NCI-H1694 treated with DMSO at 0.1 percent for 48 hours (cell line): ENCODE measurements at regions not wholly inside any gene's neighbourhood (a gene's known extent, or its start where the extent isn't known, plus 50 kb on each side); places are given as distances from the start of the nearest gene placed in this dataset.
"Not testable (repeated sequence)": the region's sequence is repeated elsewhere in the genome, so short reads cannot be mapped to it uniquely, and the experiment has no call there.

Source experiments
- DNase-seq: peaks from one replicate; lab custom pipeline; 2025; lab: John Stamatoyannopoulos, UW

DNA sequence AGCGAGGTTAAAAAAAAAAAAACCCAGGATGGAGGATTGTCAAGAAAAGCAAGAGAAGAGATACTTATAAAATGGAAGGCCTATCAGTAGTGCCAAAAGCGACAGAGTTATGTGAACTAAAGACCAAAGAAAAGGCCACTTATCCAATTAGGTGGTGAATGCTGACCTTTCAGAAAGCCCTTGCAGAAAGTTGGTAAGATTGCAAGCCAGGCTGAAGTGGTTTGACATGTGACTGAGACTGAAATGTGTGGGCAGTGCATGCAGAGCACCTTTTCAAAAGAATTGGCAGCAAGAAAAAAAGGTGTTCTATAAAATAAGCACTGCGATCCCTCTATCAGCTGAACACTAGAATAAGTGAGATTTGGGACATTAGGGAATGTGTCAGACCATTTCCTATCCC, 379.4 kb upstream of the FAM98A start:
- no peak for DNase-seq

GRCh38 chr2:33975498-33975897, 376.4 kb upstream of the FAM98A start:
- no peak for DNase-seq

GRCh38 chr2:33967103-33967502, 368.0 kb upstream of the FAM98A start:
- DNase-seq, result no peak

- no peak for DNase-seq
Measured at GRCh38 chr2:33958591-33958990, 359.5 kb upstream of the FAM98A start.

DNA sequence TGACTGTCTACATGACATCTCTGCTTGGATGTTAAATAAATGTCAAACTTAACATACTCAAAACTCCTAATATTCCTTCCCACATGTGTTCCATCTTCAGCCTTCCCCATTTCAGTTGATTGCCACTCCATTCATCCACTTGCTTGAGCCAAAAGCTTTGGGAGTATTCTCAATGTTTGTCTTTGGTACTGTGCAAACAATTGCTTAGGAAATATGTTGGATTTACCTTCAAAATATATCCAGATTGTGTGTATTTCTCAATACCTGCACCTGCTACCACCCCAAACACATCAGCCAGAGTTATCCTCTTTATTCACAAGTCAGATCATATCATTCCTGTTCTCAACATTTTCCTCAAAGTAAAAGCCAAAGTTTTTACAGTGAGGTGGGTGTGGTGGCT, 350.3 kb upstream of the FAM98A start:
- no peak for DNase-seq

DNA sequence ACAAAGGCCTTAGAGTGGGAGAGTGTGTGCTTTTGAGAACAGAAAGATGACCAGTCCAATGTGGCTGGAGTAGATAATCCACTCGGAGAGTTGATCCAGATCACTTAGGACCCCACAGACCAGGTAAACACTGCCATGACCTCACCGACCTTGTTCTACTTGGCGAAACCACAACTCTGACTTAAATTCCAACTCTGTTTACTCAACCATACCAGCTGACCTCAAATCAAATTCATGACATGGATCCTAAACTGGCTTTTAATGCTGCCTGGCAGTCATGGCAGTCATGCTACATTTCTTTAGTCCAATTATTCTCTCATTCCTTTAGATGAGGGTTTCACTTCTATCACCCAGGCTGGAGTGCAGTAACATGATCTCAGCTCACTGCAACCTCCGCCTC, 347.1 kb upstream of the FAM98A start:
- DNase-seq, result no peak

GRCh38 chr2:33933203-33933602, 334.1 kb upstream of the FAM98A start:
- no peak for DNase-seq

- DNase-seq, result no peak
Measured at GRCh38 chr2:33931164-33931563, 332.1 kb upstream of the FAM98A start.

DNA sequence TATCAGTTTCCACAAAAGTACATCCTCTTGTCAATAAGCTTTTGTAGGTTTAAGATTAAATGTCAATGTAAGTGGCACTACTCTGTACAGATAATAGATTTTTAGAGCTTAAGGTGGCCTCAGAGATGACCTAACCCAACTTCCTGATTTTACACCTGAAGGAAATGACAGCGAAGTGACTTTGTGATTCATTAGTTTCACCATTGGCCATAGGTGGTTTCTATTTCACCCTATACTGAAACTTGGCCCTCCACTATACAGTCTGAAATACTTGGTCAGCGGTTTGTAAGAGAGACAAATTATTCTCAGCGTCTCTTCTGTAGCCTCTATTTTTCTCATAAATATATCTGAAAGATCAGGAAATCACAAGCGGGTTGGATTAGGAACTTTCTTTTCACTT, 330.4 kb upstream of the FAM98A start:
- DNase-seq, result no peak

DNA sequence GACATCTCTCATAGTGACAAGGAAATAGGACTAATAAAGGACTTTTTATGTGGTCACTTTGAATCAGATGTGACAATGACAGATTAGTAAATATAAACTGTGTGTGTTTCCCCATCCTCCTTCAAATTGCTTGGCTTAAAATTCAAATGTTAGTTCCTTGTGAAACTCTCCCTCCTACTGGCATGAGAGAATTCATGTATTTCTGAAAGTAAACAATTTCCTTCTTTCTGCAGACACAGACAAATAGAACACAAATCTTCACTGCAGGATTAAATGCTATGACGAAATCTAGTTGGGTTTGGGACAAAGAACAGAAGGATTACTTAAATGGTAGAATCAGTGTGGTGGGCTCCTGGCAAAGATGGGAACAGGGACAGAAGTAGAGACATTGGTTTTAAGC, 328.7 kb upstream of the FAM98A start:
- no peak for DNase-seq

DNA sequence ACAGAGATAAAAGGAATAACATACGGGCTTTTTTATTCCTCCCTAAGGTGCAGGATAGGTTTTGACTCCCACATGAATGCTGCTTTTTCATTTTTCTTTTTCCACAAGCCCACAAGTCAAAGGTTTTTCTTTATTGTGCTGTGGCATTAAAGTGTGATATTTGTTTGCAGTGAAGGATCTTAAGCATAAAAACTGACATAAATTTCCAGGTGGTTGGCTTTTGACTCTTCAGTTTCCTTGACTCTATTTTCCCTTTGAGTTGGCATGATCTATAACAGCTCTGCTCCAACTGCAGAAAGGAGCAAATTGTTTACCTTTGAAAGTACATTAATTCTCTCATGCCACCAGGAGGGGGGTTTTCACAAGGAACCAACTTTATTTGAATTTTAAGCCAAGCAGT, 326.2 kb upstream of the FAM98A start:
- no peak for DNase-seq

DNA sequence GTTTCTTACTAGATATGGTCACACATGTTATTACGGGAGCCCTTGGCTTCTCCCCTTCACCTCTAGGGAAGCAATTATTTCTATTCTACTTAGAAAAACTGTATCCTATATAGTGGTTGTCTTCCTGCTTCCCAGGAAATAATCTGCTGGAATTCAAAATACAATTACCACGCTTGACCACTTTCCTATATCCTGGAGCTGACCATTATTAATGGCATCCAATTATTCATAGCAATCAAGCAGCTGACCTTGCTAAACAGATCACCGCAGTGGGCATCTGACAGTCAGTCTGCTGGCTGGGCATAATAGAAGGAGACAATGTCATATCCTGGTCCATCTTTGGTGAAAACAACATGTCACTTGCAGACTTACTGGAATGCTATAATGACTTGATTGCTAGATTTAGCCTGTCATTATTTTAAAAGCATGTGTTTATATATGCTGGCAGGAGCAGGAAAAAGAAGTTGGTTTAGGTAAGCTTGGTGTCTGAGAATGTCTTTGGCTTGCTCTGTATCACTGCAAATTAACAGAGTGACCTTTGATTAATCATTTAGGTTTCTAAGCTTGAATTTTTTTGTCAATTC, 325.6 kb upstream of the FAM98A start:
- no peak for DNase-seq

GRCh38 chr2:33917252-33917651, 318.2 kb upstream of the FAM98A start:
- DNase-seq, result no peak

DNA sequence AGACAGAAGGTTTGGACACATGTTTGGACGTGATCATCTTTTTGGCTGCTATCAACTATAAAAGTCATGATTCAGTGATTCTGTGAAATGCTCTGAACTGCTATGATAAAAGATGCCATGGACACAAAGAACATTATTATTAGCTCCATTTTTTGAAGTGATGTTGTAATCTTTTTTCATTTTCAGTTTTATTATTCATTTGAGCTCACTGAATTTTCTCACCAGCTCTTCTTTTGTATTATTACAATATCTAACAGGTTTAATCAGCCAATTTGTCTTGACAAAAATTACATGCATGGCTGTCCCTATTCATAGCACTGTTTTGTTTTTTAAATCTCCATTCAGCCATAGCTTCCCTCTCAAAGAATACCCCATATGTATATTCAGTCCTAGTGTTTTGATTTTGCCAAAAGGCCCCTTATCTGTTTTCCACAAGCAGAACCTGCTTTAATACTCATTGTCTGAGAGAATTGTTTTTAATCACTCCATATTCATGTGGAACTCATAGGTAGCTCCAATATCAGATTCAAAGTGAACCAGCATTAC, 314.0 kb upstream of the FAM98A start:
- DNase-seq, result no peak

- DNase-seq, result no peak
Measured at GRCh38 chr2:33911327-33911726, 312.2 kb upstream of the FAM98A start.

- DNase-seq, result no peak
Measured at GRCh38 chr2:33909945-33910695, 311.0 kb upstream of the FAM98A start.

- no peak for DNase-seq
Measured at GRCh38 chr2:33907866-33908265, 308.8 kb upstream of the FAM98A start.

DNA sequence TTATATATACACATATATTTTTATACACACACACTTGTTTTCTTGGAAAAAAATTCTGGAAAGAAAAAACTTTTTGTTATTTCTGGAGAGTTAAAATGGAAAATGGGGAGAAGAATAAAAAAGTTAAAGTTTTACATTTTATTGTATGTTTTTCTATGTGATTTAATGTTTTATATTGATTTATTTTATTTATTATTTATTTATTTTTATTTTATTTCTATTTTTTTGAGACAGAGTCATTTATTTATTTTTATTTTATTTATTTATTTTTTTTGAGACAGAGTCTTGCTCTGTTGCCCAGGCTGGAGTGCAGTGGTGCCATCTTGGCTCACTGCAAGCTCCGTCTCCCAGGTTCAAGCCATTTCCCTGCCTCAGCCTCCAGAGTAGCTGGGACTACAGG, 307.0 kb upstream of the FAM98A start:
- not testable (repeated sequence) for DNase-seq

DNA sequence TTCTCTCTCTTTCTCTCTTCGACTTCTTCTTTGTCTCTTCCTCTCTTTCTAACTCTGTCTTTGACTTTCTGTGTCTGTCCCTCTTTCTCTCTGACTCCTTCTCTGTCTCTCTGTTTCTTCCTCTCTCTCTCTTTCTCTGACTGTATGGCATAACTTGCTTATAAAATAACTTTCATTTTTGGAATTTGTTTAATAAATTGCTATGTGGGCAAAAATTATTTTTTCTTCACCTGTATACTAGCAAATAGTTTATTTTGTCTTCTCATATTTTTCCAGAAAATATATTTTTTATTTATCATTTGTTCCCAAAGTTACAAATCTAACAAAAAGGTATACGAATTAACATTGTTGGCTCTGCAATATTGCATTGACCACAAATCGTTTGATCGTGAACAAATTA, 305.7 kb upstream of the FAM98A start:
- DNase-seq, result no peak

GRCh38 chr2:33903701-33904100, 304.6 kb upstream of the FAM98A start:
- no peak for DNase-seq

DNA sequence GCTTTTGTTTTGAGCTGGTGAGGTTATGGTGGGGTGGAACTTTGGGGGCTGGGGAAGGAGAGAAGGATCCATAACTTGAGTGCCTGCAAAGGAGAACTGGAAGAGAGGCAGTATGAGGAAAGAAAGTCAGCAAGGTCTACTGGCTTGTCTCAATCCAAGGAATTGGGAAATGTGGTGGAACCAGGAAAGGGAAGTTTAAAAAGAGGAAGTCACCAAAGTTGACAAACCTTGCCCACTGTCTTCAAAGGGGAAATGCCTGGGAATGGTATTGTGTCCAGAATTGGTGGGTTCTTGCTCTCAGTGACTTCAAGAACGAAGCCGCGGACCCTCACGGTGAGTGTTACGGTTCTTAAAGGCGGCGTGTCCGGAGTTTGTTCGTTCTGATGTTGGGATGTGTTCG, 304.1 kb upstream of the FAM98A start:
- DNase-seq, result no peak

- no peak for DNase-seq
Measured at GRCh38 chr2:33900610-33901009, 301.5 kb upstream of the FAM98A start.

DNA sequence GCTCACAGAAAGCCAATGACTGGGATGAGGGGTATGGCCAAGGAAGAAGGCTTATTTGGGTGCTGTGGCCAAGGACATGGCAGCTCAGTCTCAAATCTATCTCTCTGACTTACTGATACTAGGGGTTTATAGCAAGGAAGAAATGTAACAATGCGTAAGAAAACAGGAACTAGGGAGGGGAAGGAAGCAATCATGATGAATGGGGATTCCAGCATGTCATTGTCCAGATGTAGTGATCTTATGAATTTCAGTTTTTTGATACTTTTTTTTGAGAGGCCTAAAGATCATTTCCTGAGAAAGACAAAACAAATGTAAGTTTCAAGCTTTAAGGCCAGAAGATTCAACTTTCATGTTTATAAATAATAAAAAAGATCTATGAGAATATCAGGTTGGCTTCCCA, 298.6 kb upstream of the FAM98A start:
- no peak for DNase-seq

DNA sequence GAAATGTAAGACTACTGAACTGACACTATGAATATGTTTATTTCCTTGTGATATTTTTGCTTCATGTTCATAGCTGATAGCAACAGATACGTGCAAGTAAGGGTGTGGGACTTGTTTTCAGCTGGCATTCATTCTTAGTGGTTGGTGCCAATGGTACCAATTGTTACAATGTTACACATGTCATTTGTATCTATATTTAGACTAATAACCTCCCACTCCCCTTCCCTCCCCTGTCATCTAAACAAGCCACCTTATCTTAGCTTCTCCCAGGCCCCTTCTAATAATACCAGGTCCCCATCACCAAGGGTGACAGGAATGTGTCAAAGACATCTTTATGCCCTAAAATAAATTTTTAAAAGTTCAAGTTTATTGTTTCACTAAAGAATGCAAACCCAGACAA, 294.7 kb upstream of the FAM98A start:
- DNase-seq, result no peak
